ENCODE measurements at regions not wholly inside any gene's neighbourhood (a gene's known extent, or its start where the extent isn't known, plus 50 kb on each side); places are given as distances from the start of the nearest gene placed in this dataset.

GRCh38 chr16:65716737-65717700, 595.2 kb upstream of the CDH11 start (continued):
- no peak for TF ChIP-seq NFE2L2 (IDR thresholded peaks at IDR 0.05; ENCODE audit: low read depth, low read length)

DNA sequence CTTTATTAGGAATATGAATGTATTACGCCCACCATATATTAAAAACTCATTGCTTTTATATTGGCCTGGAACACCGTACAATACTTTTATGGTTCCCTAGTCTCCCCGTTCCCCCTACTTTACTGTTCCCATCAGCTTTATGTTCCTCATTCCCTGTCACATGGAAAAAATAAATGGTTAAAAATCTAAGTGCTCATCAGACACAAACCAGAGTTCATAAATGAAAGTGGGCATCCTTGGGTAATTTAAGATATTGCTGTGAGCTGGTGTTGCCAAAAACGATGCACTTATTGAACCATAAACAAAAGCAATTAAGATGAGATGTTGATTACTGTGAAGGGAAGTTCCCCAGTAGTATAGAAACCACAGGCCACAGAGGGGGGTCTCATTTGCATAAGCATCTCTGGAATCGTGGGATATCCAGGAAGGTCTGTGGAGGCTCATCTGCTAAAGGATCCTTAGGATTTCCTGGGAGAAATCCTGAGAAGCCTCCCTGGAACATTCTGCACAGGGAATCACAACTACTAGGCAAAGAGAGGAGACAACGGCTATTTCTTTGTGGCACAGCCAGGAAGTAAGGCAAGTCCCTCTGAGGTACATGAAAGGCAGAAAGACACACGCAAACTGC, 591.4 kb upstream of the CDH11 start:
- Histone ChIP-seq H2BK120ac (ENCODE audit: low read depth, low read length) (no peak overlapping the region), H4K20me1 (ENCODE audit: insufficient read depth, low read length) (no peaks in the 10 kb centered on the region), H2AFZ (replicated peaks; ENCODE audit: low read length, poor library complexity) (no peak overlapping the region), H3K56ac (ENCODE audit: extremely low read depth, insufficient read depth, low read length) (no peak overlapping the region), H3K4ac (ENCODE audit: low read depth, low read length) (no peak overlapping the region), H3K79me1 (ENCODE audit: low read depth in 1 of 2, low read length in 2 of 2) (no peaks in the 10 kb centered on the region), H3K27me3 (ENCODE audit: control insufficient read depth, insufficient read depth, low read length) (peaks cover 31% of the 10 kb centered on the region), H4K5ac (ENCODE audit: low read depth, low read length) (no peak overlapping the region), H3K4me2 (ENCODE audit: low read depth, low read length) (no peak overlapping the region), H3K36me3 (ENCODE audit: control insufficient read depth, insufficient read depth, low read length) (no peaks in the 10 kb centered on the region), H2BK5ac (ENCODE audit: low read depth, low read length, poor library complexity, severe bottlenecking) (no peak overlapping the region), H3K18ac (ENCODE audit: low read depth, low read length) (no peak overlapping the region), H2AK9ac (replicated peaks; ENCODE audit: low read depth, low read length, poor library complexity) (no peak overlapping the region), H3K9me1 (ENCODE audit: insufficient read depth, low read length) (no peaks in the 10 kb centered on the region), H3K9me3 (ENCODE audit: control insufficient read depth, insufficient read depth, low read length) (no peaks in the 10 kb centered on the region), H2BK20ac (ENCODE audit: low read depth, low read length) (no peak overlapping the region), H3K4me3 (ENCODE audit: insufficient read depth, low read depth, low read length) (no peak overlapping the region), H4K8ac (ENCODE audit: low read depth in 2 of 2, low read length in 2 of 2) (no peak overlapping the region), H4K91ac (ENCODE audit: insufficient read depth, low read depth, low read length) (no peak overlapping the region), H3K4me1 (ENCODE audit: control insufficient read depth, insufficient read depth, low read length) (no peaks in the 10 kb centered on the region; the same call in 1 of the 2 replicates), H3K9ac (ENCODE audit: low read depth, low read length) (no peak overlapping the region), H3K27ac (ENCODE audit: insufficient read depth, low read length) (no peak overlapping the region), H3K23ac (ENCODE audit: low read depth, low read length) (no peak overlapping the region), H2BK15ac (ENCODE audit: low read depth, low read length) (no peak overlapping the region), H3K14ac (replicated peaks; ENCODE audit: low read depth, low read length) (no peak overlapping the region), H2AK5ac (ENCODE audit: low read depth, low read length) (no peak overlapping the region)
- dilution Hi-C loops (cut with HindIII; ENCODE audit: low sequenced_read_pairs, unreplicated experiment) = no loop called here
- DNase-seq (no peak), ATAC-seq (ENCODE audit: low read depth) (no peak)
- intact Hi-C loops (cut with micrococcal nuclease) = no loop called here
- POLR2A ChIA-PET (ENCODE audit: unreplicated experiment) = no interaction called here
- in situ Hi-C loops (cut with MboI; ENCODE audit: low sequenced_read_pairs) = no loop called here
- TF ChIP-seq NFE2L2 (IDR thresholded peaks at IDR 0.05; ENCODE audit: low read depth, low read length) (no peak), CEBPB (IDR thresholded peaks at IDR 0.05; ENCODE audit: low read depth, low read length) (no peak), BHLHE40 (IDR thresholded peaks at IDR 0.05; ENCODE audit: low read depth, low read length) (no peak), RFX5 (IDR thresholded peaks at IDR 0.05; ENCODE audit: low read depth, low read length) (no peak), SMC3 (IDR thresholded peaks at IDR 0.05; ENCODE audit: low read depth, low read length) (no peak), CTCF (conservative IDR thresholded peaks at IDR 0.05; ENCODE audit: low read depth, low read length) (no peak), FOS (IDR thresholded peaks at IDR 0.05; ENCODE audit: low read depth, low read length) (no peak), CHD1 (IDR thresholded peaks at IDR 0.05; ENCODE audit: low read depth, low read length) (no peak), POLR2A (IDR thresholded peaks at IDR 0.05; ENCODE audit: low read depth, low read length) (no peak), RCOR1 (IDR thresholded peaks at IDR 0.05; ENCODE audit: insufficient replicate concordance, low read length) (no peak), MAZ (IDR thresholded peaks at IDR 0.05; ENCODE audit: borderline replicate concordance, low read depth, low read length) (no peak), MAFK (IDR thresholded peaks at IDR 0.05; ENCODE audit: low read depth, low read length) (no peak)
- TF ChIP-seq, protein P1, sequence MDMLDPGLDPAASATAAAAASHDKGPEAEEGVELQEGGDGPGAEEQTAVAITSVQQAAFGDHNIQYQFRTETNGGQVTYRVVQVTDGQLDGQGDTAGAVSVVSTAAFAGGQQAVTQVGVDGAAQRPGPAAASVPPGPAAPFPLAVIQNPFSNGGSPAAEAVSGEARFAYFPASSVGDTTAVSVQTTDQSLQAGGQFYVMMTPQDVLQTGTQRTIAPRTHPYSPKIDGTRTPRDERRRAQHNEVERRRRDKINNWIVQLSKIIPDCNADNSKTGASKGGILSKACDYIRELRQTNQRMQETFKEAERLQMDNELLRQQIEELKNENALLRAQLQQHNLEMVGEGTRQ (IDR thresholded peaks at IDR 0.05; ENCODE audit: low read depth, low read length) = no peak
- 67% methylated on average over 2 of the region's 7 CpGs; no CpG with 5 or more reads in 1 of the 2 experiments for WGBS, 2 experiments (ENCODE audit: extremely low coverage in 2 of 2, insufficient read length in 1 of 2)
- BruUV-seq (replicated peaks) = no TSS peak
- CTCF ChIA-PET = interaction anchor here (0.5 kb wide), 1 partner anchor 823 kb away, joined by 5 read pairs; no protein-coding TSS in a partner anchor
